HepG2 (cell line): ENCODE measurements at regions not wholly inside any gene's neighbourhood (a gene's known extent, or its start where the extent isn't known, plus 50 kb on each side); places are given as distances from the start of the nearest gene placed in this dataset.

Experiments used
- LCORL ChIP-seq, 2 experiments: fragments of 450-650 bp in 1 of 2; sonication (generic) in 1 of 2; formaldehyde crosslinking in 1 of 2; IDR thresholded peaks; 2 replicates each; pipeline versions ENCODE4 v1.5.0 to v1.6.1; 2017 to 2020; ENCODE audit warnings: antibody characterized with exemption in 1 of 2, missing genetic modification reagents in 1 of 2
- ZBTB21 ChIP-seq: sonication (generic); formaldehyde crosslinking; IDR thresholded peaks from 2 replicates; pipeline ENCODE4 v1.4.0; 2020; ENCODE audit warnings: missing genetic modification reagents
- ZNF556 ChIP-seq: sonication (generic); formaldehyde crosslinking; IDR thresholded peaks from 2 replicates; pipeline ENCODE4 v1.4.0; 2020; ENCODE audit warnings: mild to moderate bottlenecking, missing genetic modification reagents, borderline replicate concordance
- TF ChIP-seq, protein P1 (sequence below): IDR thresholded peaks from 2 replicates; pipeline ENCODE4 v1.6.1; 2016; ENCODE audit warnings: missing compliant biosample characterization, missing genetic modification reagents, borderline replicate concordance

DNA sequence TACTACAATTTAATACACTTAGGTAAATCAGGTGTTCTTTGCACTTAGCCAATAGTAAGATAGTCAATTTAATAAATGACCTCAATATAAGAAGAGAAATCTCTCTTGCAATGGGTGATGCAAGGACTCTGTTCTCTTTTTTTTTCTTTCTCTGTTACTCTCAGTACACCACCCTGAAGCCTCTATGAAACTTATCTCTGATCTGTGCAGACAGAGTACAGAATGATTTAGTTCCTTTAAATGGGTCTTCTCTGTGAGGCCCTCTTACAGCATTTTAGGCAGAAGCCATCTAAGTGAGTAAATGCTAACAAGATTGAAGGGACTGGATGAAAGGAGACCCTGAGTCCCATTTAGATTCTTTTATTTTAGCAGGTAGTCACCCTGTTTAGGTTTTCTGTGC lies 312.8 kb downstream of the RFPL4B start:
- TF ChIP-seq, protein P1, sequence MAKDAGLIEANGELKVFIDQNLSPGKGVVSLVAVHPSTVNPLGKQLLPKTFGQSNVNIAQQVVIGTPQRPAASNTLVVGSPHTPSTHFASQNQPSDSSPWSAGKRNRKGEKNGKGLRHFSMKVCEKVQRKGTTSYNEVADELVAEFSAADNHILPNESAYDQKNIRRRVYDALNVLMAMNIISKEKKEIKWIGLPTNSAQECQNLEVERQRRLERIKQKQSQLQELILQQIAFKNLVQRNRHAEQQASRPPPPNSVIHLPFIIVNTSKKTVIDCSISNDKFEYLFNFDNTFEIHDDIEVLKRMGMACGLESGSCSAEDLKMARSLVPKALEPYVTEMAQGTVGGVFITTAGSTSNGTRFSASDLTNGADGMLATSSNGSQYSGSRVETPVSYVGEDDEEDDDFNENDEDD (CRISPR knock-in tag): no peak
- TF ChIP-seq ZNF556 (CRISPR knock-in tag) (no peak), ZBTB21 (CRISPR knock-in tag) (no peak), LCORL (IDR thresholded peaks at IDR 0.05) (no peak), LCORL (CRISPR knock-in tag; IDR thresholded peaks at IDR 0.05) (no peak)
